ENCODE measurements at regions not wholly inside any gene's neighbourhood (a gene's known extent, or its start where the extent isn't known, plus 50 kb on each side); places are given as distances from the start of the nearest gene placed in this dataset.
"Not testable (repeated sequence)": the region's sequence is repeated elsewhere in the genome, so short reads cannot be mapped to it uniquely, and the experiment has no call there.

GRCh38 chr4:11069083-11069482 is 359.6 kb downstream of the HS3ST1 start:
- no peaks in the 10 kb centered on the region for H3K9me3 ChIP-seq
- TF ChIP-seq, protein P1, sequence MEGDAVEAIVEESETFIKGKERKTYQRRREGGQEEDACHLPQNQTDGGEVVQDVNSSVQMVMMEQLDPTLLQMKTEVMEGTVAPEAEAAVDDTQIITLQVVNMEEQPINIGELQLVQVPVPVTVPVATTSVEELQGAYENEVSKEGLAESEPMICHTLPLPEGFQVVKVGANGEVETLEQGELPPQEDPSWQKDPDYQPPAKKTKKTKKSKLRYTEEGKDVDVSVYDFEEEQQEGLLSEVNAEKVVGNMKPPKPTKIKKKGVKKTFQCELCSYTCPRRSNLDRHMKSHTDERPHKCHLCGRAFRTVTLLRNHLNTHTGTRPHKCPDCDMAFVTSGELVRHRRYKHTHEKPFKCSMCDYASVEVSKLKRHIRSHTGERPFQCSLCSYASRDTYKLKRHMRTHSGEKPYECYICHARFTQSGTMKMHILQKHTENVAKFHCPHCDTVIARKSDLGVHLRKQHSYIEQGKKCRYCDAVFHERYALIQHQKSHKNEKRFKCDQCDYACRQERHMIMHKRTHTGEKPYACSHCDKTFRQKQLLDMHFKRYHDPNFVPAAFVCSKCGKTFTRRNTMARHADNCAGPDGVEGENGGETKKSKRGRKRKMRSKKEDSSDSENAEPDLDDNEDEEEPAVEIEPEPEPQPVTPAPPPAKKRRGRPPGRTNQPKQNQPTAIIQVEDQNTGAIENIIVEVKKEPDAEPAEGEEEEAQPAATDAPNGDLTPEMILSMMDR (IDR thresholded peaks at IDR 0.05): no peak
- WGBS, 2 donors: 47 to 53% methylated on average over 3 of the region's 3 CpGs
- no peak for DNase-seq (ENCODE audit: low spot score in 2 of 2)
- H3K4me1 ChIP-seq: peaks cover 0 to 13% (median 0%) of the 10 kb centered on the region in 4 donors
- no peak overlapping the region for H3K27ac ChIP-seq
- H3K4me3 ChIP-seq: no peak overlapping the region
- no peaks in the 10 kb centered on the region for H3K27me3 ChIP-seq
- no peaks in the 10 kb centered on the region for H3K36me3 ChIP-seq

- not testable (repeated sequence) for H3K27ac ChIP-seq; H3K9me3 ChIP-seq; DNase-seq (ENCODE audit: low spot score in 2 of 2); H3K4me3 ChIP-seq; H3K36me3 ChIP-seq; H3K27me3 ChIP-seq; H3K4me1 ChIP-seq
- WGBS, 2 donors: 92 to 94% methylated on average over 22 of the region's 22 CpGs
These were observed 362.1 kb downstream of the HS3ST1 start for GRCh38 chr4:11066584-11066983.

DNA sequence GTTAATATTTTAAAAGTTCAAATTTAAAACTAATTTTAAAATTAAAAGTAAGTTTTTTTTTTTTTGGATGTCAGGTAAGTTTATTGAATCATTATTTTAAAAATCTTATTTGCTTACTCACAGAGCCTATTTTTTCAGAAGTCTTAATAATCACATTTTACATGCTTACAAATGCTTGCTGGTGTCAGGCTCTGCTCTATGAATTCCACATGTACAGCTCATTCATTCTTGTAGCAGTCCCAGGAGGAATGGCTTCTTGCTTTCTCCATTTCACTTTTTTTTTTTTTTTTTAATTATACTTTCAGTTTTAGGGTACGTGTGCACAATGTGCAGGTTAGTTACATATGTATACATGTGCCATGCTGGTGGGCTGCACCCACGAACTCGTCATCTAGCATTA is 368.1 kb downstream of the HS3ST1 start:
- H3K36me3 ChIP-seq; H3K27me3 ChIP-seq; H3K4me3 ChIP-seq; H3K4me1 ChIP-seq; DNase-seq (ENCODE audit: low spot score in 2 of 2); H3K9me3 ChIP-seq; H3K27ac ChIP-seq: not testable (repeated sequence)
- 93 to 99% methylated on average over 2 to 3 of the region's 3 CpGs for WGBS, 2 donors

DNA sequence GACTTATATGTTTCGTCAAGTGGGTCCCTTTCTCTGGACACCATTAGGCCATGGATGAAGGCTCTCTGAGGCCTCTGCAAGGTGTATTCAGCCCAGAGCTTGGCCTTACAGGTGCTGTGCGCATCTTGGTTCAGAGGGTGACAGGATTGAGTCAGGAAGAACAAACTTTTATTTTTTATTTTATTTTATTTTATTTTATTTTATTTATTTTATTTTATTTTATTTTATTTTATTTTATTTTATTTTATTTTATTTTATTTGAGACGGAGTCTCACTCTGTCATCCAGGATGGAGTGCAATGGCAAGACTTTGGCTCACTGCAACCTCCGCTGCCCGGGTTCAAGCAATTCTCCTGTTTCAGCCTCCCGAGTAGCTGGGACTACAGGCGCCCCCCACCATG is 370.4 kb upstream of the CLNK start:
- not testable (repeated sequence) for H3K4me1 ChIP-seq; H3K27ac ChIP-seq; DNase-seq (ENCODE audit: low spot score in 2 of 2); H3K36me3 ChIP-seq; H3K27me3 ChIP-seq; H3K4me3 ChIP-seq; H3K9me3 ChIP-seq
- WGBS, 2 donors: 96 to 97% methylated on average over 7 of the region's 7 CpGs

- Histone ChIP-seq H3K27ac (no peak overlapping the region), H3K9me3 (no peaks in the 10 kb centered on the region), H3K4me1 (no peaks in the 10 kb centered on the region), H3K36me3 (no peaks in the 10 kb centered on the region), H3K27me3 (no peaks in the 10 kb centered on the region), H3K4me3 (no peak overlapping the region)
- TF ChIP-seq, protein P1 (IDR thresholded peaks at IDR 0.05): no peak
- TF ChIP-seq POLR2A (IDR thresholded peaks at IDR 0.05) (no peak), EP300 (IDR thresholded peaks at IDR 0.05) (no peak)
- 75 to 86% methylated on average over 5 of the region's 5 CpGs for WGBS, 2 donors
- DNase-seq (ENCODE audit: low spot score in 2 of 2): no peak
These were observed 369.1 kb upstream of the CLNK start for GRCh38 chr4:11053601-11054220.

DNA sequence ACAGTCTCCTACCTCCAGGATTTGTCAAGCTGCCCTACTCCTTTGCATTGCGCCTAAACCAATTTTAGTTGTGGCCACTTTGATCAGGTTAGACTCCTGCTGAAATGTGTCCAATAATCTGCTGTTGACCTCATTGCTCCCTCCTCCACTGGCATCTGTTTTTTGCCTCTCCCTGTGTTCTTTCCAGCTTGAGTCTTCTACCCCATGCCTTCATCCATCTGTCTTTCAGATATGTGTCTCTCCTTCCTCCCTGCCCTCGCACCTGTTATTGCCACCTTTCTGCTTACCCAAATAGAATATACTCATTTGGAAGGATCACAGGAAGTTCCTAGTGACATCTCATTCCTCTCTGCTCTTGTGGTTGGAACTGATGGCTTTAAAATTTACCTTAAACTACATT is 366.6 kb upstream of the CLNK start:
- Histone ChIP-seq H3K9me3 (peaks cover 0 to 3% (median 0%) of the 10 kb centered on the region in 4 donors), H3K27me3 (no peaks in the 10 kb centered on the region), H3K27ac (no peak overlapping the region), H3K36me3 (no peaks in the 10 kb centered on the region), H3K4me1 (no peaks in the 10 kb centered on the region), H3K4me3 (no peak overlapping the region)
- WGBS, 2 donors: 95 to 98% methylated on average over 2 of the region's 2 CpGs
- TF ChIP-seq, protein P1 (IDR thresholded peaks at IDR 0.05): no peak
- TF ChIP-seq EP300 (IDR thresholded peaks at IDR 0.05) (no peak), POLR2A (IDR thresholded peaks at IDR 0.05) (no peak)
- DNase-seq (ENCODE audit: low spot score in 2 of 2): no peak

GRCh38 chr4:11050766-11051165 is 366.2 kb upstream of the CLNK start:
- no peaks in the 10 kb centered on the region for H3K4me1 ChIP-seq
- WGBS, 2 donors: 97 to 100% methylated on average over 2 of the region's 2 CpGs
- H3K36me3 ChIP-seq: no peaks in the 10 kb centered on the region
- no peak overlapping the region for H3K27ac ChIP-seq
- no peak for DNase-seq (ENCODE audit: low spot score in 2 of 2)
- no peak overlapping the region for H3K4me3 ChIP-seq
- H3K27me3 ChIP-seq: no peaks in the 10 kb centered on the region
- peaks cover 0 to 7% (median 0%) of the 10 kb centered on the region in 4 donors for H3K9me3 ChIP-seq
- TF ChIP-seq POLR2A (IDR thresholded peaks at IDR 0.05) (no peak), EP300 (IDR thresholded peaks at IDR 0.05) (no peak)

All from tibial nerve (tissue), 4 donors.